ENCODE measurements at regions not wholly inside any gene's neighbourhood (a gene's known extent, or its start where the extent isn't known, plus 50 kb on each side); places are given as distances from the start of the nearest gene placed in this dataset.
A peak's percentile ranks its signal among the peaks of the same experiment; 100 is the strongest.
"Not testable (repeated sequence)": the region's sequence is repeated elsewhere in the genome, so short reads cannot be mapped to it uniquely, and the experiment has no call there.

DNA sequence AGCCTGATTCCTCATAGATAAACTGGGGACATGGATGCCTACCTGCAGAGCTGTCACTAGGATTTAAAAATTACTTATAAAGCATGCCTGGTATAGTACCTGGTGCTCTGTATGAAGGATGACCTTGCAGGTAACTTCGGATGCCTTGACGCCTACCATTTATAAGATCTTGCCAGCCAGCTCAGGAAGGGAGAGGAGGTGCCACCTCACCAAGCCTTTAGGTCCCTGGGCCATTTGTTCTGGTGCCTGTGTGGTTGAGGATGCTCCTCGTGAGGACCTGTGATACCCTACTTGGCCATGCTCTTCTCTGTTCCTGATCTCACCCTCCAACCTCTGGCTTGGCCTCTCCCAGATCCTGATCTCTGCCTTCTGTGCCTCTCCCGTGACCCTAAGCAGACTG lies 85.2 kb downstream of the FDX1 start:
- DNase-seq: no peak

DNA sequence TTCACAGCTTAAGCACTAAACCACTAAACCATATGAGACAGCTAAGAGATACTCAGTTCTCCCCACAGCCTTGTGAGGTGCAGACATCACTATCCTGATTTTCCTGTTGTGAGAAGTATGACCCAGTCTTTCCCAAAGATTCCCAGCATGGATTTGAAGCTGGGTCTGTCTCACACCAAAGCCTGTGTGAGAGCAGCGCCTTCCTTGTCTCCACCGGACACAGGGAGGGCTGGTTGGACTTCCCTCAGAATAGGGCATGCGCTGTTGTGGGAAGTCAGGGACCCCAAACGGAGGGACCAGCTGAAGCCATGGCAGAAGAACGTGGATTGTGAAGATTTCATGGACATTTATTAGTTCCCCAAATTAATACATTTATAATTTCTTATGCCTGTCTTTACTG lies 87.6 kb downstream of the FDX1 start:
- not testable (repeated sequence) for DNase-seq

DNA sequence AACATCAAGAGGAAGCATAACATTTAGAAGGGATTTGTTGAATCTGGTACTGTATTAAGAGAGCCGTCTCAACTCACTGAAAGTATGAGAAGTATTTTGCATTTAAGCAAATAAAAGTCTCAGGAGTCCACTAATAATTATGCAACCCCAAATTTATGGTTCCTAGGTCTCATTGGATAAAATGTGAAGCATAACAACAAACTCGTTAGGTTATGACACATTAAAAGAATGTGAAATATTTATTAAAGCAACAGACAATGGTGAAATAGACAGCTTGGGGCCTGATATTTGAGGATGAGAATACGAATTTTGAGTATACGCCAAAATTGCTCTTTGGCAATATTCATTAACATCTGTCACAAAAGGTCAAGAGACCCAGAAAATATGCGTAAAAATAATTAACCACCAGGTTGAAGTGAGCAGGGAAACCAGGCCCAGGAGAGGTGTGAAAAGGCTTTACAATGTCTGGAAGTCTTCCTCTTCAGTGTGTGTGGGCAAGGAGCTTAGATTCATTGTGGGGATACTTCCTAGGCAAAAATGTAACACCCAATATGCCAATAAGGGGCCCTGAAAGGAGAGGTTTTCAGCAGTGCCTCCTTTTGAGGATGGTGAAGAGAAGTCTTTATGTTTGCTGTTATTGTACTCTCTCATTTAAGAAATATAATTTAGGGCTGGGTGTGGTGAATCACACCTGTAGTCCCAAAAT lies 89.2 kb downstream of the FDX1 start:
- DNase-seq: no peak

DNA sequence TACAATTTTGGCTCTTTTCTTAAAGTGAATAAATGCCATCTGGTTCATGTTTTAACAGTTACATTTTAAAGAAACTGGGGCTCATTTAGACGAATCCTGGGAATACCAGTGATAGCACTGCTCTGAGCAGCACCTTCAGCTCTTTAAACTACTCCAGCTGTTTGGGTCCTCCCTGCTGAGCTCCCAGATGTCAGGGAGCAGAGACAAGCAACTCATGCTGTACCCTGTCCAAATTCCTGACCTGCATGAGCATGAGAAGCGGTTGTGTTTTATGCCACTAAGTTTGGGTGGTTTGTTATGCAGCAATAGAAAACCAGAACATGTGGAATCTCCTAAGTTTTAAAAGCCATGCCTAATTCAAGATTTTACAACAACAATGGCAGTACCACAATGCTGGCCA lies 90.0 kb downstream of the FDX1 start:
- no peak for DNase-seq

DNA sequence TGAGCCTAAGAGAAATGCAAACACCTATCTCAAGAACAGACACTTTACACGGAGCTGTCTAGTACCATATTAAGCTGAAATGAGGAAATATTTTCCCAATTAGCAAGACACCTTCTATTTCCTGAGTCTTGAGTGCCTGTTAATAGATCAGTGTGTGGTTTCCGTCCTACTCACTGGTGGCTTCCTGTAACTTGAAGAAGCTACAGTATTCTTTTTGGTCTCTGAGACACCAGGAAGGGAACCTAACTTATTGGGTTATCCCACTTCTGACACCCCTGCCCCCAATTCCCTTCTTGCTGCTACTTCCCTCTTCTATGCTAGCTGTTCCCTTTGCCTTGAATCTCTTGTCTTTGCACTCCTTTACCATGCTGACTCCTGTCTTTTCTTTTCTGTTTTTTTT lies 92.7 kb downstream of the FDX1 start:
- DNase-seq: no peak

DNA sequence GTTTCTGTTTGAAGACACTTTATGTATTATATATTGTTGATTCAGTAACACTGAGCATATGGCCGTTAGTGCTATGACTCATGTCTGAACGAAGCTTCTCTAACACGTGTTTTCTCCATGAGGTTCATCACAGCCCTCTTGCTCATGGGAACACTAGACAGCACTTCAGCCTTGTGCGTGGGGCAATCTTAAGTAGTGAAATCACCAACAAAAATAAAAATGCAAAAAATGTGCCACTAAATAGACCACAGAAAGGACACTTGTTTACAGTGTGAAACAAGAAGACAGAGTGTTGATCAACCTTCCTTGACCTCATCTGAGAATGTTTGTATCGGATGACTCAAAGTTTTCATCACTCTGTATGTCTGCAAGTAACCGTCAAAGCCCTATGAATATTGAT lies 94.5 kb downstream of the FDX1 start:
- DNase-seq: no peak

DNA sequence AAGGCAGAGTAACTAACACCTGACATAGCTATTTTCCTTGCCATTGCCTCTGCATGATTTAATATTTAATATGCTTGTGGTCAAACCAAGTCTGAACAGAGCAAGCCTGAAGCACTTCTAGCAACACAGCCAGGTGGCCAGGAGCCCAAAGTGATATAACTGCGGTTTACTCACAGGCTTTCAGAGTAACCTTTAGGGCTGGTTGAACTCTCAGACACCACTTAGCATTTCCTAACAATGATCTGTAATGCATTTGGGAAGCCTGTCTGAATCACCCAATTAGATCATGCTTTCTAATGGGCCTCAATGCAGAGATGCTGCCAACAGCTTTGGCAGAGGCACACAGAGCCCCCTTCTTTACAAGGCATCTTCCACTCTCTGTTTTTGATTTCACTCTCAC lies 96.1 kb downstream of the FDX1 start:
- DNase-seq: peak; percentile 100

DNA sequence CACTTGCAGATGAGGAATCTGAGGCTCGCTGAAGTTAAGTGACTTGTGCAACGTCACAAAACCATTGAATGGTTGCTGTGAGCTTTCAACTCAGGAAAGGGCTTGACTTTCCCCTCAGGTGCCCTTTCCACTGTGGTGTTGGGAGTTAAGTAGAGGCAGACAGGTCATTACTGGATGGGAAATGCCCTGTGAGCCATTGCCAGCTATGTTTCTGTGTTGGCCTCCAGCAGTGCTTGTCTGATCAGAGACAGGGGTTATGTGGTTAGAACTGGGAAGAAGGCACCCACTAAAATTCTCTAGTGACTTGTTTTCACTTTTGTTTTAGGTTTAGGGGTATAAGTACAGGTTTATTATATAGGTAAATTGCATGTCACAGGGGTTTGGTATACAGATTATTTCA lies 96.6 kb downstream of the FDX1 start:
- DNase-seq: no peak
